Fibroblast of pulmonary artery (primary cell): ENCODE measurements at regions not wholly inside any gene's neighbourhood (a gene's known extent, or its start where the extent isn't known, plus 50 kb on each side); places are given as distances from the start of the nearest gene placed in this dataset.

Experiments
- DNase-seq: peaks from one replicate; pipeline ENCODE4 v3.0.0-alpha.2; 2010; ENCODE audit warnings: low read depth
- H3K4me3 ChIP-seq: replicated peaks from 2 replicates; pipeline ENCODE4 v1.5.1; 2011; ENCODE audit warnings: low read depth, mild to moderate bottlenecking, control low read depth, low read length, moderate library complexity
- TF ChIP-seq, protein P1 (sequence below): IDR thresholded peaks from 2 replicates; pipeline ENCODE4 v1.5.1; 2011; ENCODE audit warnings: mild to moderate bottlenecking, control low read depth, low read length, inconsistent platforms; ENCODE audit errors: missing control alignments

DNA sequence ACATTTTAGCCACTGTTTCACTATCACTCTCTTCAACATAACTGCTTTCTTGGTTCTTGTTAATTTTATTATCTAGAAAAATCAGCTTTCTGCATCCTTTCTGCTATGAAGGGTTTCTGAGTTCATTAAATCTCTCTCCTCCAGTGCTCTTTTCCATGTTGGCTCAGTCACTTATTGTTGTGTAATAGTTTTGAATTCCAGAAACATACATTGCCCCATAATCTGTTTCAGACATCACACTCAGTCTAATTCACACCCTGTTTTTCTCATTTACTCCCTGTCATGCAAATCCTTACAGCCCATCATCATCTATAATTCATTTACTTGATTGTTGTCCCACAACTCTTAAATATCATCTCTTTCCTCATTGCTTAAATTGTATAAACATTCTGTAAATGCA is 176.1 kb upstream of the CDH12 start:
- TF ChIP-seq, protein P1, sequence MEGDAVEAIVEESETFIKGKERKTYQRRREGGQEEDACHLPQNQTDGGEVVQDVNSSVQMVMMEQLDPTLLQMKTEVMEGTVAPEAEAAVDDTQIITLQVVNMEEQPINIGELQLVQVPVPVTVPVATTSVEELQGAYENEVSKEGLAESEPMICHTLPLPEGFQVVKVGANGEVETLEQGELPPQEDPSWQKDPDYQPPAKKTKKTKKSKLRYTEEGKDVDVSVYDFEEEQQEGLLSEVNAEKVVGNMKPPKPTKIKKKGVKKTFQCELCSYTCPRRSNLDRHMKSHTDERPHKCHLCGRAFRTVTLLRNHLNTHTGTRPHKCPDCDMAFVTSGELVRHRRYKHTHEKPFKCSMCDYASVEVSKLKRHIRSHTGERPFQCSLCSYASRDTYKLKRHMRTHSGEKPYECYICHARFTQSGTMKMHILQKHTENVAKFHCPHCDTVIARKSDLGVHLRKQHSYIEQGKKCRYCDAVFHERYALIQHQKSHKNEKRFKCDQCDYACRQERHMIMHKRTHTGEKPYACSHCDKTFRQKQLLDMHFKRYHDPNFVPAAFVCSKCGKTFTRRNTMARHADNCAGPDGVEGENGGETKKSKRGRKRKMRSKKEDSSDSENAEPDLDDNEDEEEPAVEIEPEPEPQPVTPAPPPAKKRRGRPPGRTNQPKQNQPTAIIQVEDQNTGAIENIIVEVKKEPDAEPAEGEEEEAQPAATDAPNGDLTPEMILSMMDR: no peak
- no peak for DNase-seq
- H3K4me3 ChIP-seq: no peak overlapping the region

DNA sequence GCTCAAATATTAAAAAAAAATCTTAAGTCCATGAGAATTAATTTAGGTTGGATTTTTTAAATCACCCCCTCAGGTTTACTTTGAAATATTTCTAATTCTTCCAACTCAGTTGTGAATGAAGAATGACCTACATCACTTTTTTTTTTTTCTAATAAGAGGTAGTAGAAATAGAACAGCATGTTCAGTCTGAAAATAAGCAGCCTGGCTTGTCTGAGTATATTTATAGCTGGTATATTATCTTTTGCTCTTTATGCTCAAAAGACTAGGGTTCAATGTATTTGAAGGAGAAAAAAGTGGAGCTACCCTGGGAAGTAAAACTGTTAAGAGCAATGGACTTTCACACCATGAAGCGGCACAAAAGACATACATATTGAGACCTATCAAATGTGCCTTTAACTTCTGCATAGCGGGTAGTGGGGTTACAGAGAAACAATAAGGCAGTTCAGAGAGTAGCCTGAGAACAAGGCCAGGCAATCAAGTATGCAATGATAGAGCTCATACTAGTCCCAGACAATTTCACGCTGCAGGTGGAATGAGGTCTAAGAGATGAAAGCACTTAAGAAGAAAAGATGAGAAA is 175.4 kb upstream of the CDH12 start:
- TF ChIP-seq, protein P1: no peak
- H3K4me3 ChIP-seq: no peak overlapping the region
- DNase-seq: no peak

DNA sequence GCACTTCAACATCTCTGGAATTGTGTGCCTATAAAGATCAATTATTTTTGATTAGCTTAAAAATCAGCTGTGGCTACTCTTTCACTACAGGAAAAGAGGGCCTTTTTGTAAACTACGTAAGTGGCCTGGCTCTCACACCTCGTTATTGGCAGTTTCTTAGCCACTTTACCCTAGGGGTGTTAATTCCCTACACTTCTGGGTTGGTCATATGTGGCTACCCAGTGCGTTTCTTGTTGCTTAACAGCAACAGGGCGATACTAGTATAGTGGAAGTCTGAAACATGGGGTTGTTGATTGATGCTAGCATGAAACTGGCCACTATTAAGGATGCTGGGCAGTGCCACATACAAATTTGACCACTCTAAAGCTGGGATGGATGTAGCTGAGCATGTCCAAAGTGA is 174.7 kb upstream of the CDH12 start:
- TF ChIP-seq, protein P1: no peak
- H3K4me3 ChIP-seq: no peak overlapping the region
- DNase-seq: no peak

DNA sequence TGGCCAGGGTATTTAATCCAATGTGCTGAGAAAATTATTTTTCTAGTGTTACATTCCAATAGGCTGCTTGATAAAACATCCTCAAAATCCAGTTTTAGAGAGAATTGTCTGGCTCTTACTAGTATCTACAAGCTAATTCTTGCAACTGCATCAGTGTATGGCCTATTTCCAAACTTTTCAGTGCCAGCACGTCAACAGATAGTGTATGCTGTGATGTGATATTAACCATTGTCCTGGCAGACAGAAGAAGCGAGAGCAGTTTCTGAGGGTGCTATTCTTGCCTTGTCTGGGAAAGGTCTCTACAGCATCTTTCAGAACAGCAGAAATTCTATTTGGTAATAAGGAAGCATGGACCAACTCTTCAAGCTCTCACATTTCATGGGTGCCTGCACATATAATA is 174.2 kb upstream of the CDH12 start:
- no peak for DNase-seq
- TF ChIP-seq, protein P1: no peak
- H3K4me3 ChIP-seq: no peak overlapping the region

DNA sequence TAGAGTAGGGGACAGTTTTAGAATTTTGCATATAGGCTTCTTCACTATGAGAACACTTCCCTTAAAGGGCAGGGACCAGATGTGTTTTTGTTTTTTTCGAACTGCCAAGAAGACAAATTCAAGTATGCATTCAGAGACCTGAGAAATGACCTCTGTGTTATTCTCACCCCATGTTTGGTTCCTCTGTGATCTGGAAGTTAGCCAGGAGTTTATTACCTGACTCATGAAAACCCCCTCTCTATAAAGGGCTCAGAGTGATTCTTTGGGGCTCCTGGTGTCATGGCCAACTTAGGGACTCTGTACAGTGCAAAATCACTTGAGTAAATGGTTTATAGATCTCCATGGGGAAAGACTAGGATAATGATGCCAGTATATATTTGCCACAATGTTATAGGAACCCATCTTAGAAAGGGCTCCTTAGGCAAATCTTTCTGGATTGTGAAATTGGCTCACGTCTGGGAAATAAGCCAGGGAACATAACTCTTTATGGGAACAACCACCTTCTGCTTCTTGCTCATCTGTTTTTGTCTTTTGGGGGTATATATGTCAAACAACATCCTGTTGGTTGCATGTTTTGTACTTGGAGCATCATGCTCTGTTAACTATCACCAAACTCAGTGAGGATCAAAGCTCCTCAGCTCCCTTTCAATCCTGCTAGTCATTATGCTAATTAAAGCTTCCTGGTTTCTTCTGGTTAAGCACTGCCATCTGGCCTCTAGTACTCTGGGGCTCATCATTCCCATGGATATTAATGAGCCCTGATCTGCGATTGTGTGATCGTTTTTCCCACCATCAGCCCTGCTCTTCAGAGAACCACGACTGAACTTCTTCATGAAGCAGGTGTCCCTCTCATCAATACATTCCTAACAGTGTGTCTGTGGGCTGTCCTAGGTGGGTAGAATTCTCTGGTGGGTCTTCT is 173.4 kb upstream of the CDH12 start:
- no peak overlapping the region for H3K4me3 ChIP-seq
- TF ChIP-seq, protein P1: no peak
- peak; percentile 12 for DNase-seq

DNA sequence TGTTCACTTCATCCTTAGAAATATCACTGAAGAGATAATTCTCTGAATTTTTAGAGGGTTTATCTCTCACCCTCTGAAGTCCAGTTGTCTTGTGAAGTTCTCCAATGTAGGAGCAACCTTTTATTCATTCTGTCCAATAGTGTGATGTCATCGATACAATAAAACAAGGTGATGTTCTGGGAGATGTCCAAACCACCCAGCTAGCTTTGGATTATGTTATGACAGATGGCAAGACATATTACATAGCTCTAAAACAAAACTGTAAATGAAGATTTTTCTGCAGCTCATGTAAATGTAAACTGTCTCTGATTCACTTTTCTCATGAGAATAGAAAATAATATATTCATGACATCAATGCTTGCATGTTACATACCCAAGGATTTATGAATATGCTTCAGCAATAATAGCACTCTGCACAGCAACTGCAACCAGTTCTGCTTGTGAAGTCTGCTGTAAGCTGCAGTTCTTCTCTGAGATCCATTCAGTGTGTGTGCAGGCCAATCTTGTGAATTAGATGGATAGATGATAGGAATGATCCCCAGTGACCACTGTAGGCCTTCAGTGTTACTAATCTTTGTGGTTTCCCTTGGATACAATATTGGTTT is 172.6 kb upstream of the CDH12 start:
- no peak overlapping the region for H3K4me3 ChIP-seq
- TF ChIP-seq, protein P1: no peak
- DNase-seq: no peak
